CD4-positive, alpha-beta T cell (primary cell): ENCODE measurements at regions not wholly inside any gene's neighbourhood (a gene's known extent, or its start where the extent isn't known, plus 50 kb on each side); places are given as distances from the start of the nearest gene placed in this dataset.

Experiments used
- ATAC-seq: fragments of 200-7000 bp; cut with Tn5 transposase; one replicate; pipeline ENCODE4 v1.10.0; 2022; ENCODE audit warnings: mild to moderate bottlenecking; ENCODE audit not compliant: poor library complexity
- CTCF ChIA-PET: fragments of 350-600 bp; sonication (Branson Sonifier 250); formaldehyde crosslinking; loops from one replicate; lab custom pipeline; 2021; ENCODE audit warnings: antibody characterized with exemption, inconsistent platforms; lab: Charles Lee
- POLR2A ChIA-PET: fragments of 350-600 bp; sonication (Branson Sonifier 250); formaldehyde crosslinking; loops from one replicate; lab custom pipeline; 2021; ENCODE audit warnings: antibody characterized with exemption, inconsistent platforms; lab: Charles Lee
- DNase-seq, 14 experiments: peaks; one replicate each; pipeline ENCODE4 v3.0.0-alpha.2; 2013 to 2020; ENCODE audit warnings: mixed read lengths in 2 of 14
- H3K27ac ChIP-seq, 2 donors: one replicate each; pipeline versions ENCODE4 v1.5.1 to v1.7.0; 2013; ENCODE audit warnings: low read length in 2 of 2, low read depth in 1 of 2, mild to moderate bottlenecking in 1 of 2
- H3K27me3 ChIP-seq, 2 experiments: 1 replicate in 1 of 2; 2 replicates in 1 of 2; pipeline versions ENCODE4 v1.6.1 to v1.7.0; 2013; ENCODE audit warnings: low read length in 2 of 2, control low read depth in 1 of 2, mild to moderate bottlenecking in 1 of 2, moderate library complexity in 1 of 2; ENCODE audit not compliant: insufficient read depth in 2 of 2, control insufficient read depth in 1 of 2
- H3K36me3 ChIP-seq: one replicate; pipeline ENCODE4 v1.6.1; 2013; ENCODE audit warnings: low read length, control low read depth; ENCODE audit not compliant: insufficient read depth
- H3K4me1 ChIP-seq: one replicate; pipeline ENCODE4 v1.6.1; 2013; ENCODE audit warnings: low read length, control low read depth; ENCODE audit not compliant: insufficient read depth
- H3K4me3 ChIP-seq: one replicate; pipeline ENCODE4 v1.5.1; 2013; ENCODE audit warnings: mild to moderate bottlenecking, low read length, moderate library complexity
- H3K9me3 ChIP-seq, 2 experiments: 1 replicate in 1 of 2; 2 replicates in 1 of 2; pipeline versions ENCODE4 v1.6.1 to v1.7.0; 2013; ENCODE audit warnings: low read length in 2 of 2, mild to moderate bottlenecking in 2 of 2, control low read depth in 1 of 2, moderate library complexity in 1 of 2; ENCODE audit not compliant: control insufficient read depth in 1 of 2, insufficient read depth in 1 of 2
- H3K27ac Mint-ChIP-seq: one replicate; pipeline ENCODE4 v1.8.0; 2020; ENCODE audit warnings: mixed read lengths
- H3K27me3 Mint-ChIP-seq: one replicate; pipeline ENCODE4 v1.8.0; 2021; ENCODE audit warnings: mixed read lengths
- H3K36me3 Mint-ChIP-seq: one replicate; pipeline ENCODE4 v1.8.0; 2021; ENCODE audit warnings: low read depth, mixed read lengths
- H3K4me1 Mint-ChIP-seq: one replicate; pipeline ENCODE4 v1.8.0; 2021; ENCODE audit warnings: low read depth, mixed read lengths
- H3K4me3 Mint-ChIP-seq: one replicate; pipeline ENCODE4 v1.8.0; 2020; ENCODE audit warnings: mild to moderate bottlenecking, mixed read lengths
- H3K9me3 Mint-ChIP-seq: one replicate; pipeline ENCODE4 v1.8.0; 2020; ENCODE audit warnings: mixed read lengths
- intact Hi-C, 2 experiments: fragments of 100-400 bp; cut with DNase I in 1 of 2; cut with micrococcal nuclease in 1 of 2; formaldehyde crosslinking; loops; one replicate each; pipeline versions ENCODE4 v1.15.1 to v1.9.0; 2023 to 2025; cut with DNase I, micrococcal nuclease
- TF ChIP-seq, protein P1 (sequence below): fragments of 200-600 bp; IDR thresholded peaks from one replicate; pipeline ENCODE4 v1.8.0; 2022; ENCODE audit warnings: antibody characterized with exemption, mild to moderate bottlenecking

DNA sequence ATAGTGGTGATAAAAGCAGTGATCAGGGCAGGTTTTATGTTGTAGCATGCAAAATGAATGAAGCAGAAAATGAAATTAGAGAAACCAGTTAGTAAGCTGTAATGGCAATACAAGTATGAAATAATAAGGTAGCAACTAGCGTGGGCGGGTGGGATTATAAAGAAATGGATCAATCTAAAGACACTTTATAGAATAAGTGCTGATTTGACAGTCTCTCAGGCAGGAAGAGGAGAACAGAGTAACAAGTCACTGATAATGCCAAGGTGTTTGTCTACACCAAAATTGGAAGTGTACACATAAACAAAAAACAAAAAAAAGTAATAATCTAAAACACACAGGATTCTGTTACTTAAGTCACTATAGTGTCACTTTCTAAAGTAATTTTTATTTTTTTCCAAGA is 51.0 kb upstream of the PCBP1 start:
- TF ChIP-seq, protein P1, sequence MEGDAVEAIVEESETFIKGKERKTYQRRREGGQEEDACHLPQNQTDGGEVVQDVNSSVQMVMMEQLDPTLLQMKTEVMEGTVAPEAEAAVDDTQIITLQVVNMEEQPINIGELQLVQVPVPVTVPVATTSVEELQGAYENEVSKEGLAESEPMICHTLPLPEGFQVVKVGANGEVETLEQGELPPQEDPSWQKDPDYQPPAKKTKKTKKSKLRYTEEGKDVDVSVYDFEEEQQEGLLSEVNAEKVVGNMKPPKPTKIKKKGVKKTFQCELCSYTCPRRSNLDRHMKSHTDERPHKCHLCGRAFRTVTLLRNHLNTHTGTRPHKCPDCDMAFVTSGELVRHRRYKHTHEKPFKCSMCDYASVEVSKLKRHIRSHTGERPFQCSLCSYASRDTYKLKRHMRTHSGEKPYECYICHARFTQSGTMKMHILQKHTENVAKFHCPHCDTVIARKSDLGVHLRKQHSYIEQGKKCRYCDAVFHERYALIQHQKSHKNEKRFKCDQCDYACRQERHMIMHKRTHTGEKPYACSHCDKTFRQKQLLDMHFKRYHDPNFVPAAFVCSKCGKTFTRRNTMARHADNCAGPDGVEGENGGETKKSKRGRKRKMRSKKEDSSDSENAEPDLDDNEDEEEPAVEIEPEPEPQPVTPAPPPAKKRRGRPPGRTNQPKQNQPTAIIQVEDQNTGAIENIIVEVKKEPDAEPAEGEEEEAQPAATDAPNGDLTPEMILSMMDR, result no peak
- Mint-ChIP-seq H3K27ac (no peak overlapping the region), H3K36me3 (peaks cover 16% of the 10 kb centered on the region), H3K27me3 (no peaks in the 10 kb centered on the region), H3K4me3 (no peak overlapping the region), H3K9me3 (no peaks in the 10 kb centered on the region), H3K4me1 (no peaks in the 10 kb centered on the region)
- CTCF ChIA-PET, result no interaction called here
- no peak overlapping the region for H3K27ac ChIP-seq
- peaks cover 13% of the 10 kb centered on the region for H3K36me3 ChIP-seq
- DNase-seq (no peak), ATAC-seq (no peak)
- intact Hi-C loops, result no loop called here
- H3K4me1 ChIP-seq, result no peaks in the 10 kb centered on the region
- no peaks in the 10 kb centered on the region for H3K9me3 ChIP-seq
- POLR2A ChIA-PET, result no interaction called here
- no peak overlapping the region for H3K4me3 ChIP-seq
- H3K27me3 ChIP-seq, result no peaks in the 10 kb centered on the region

DNA sequence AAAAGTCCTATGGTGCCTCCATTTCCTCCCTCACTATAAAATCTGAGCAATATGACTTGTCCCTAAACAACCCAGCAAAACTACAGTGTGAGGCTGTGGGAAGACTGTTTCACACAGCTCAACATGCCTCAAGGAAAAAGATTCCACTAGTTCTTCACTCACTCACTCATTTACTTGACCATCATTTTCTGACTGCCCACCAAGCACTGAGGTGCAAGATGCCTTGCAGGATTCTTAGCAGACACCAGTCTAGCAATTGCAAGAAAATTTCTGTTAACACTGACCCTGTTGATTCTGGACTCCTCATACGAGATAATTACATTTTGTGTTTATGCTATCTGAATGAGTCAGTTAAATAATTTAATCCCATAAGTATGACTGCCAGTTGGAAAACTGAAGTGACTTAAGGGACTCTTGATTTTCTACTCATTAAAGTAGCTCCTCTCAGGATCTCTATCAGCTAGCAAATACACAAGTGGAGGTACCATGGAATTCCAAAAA is 51.9 kb upstream of the PCBP1 start:
- Mint-ChIP-seq H3K9me3 (no peaks in the 10 kb centered on the region), H3K27me3 (no peaks in the 10 kb centered on the region), H3K27ac (no peak overlapping the region), H3K4me1 (no peaks in the 10 kb centered on the region), H3K4me3 (no peak overlapping the region), H3K36me3 (peaks cover 25% of the 10 kb centered on the region)
- ChIA-PET POLR2A (interaction anchor here (0.6 to 0.7 kb wide), 2 partner anchors 121 to 122 kb away, joined by 3 read pairs; no protein-coding TSS in a partner anchor), CTCF (no interaction called here)
- TF ChIP-seq, protein P1, result no peak
- intact Hi-C loops, result no loop called here
- Histone ChIP-seq H3K4me1 (no peaks in the 10 kb centered on the region), H3K27me3 (no peaks in the 10 kb centered on the region), H3K4me3 (no peak overlapping the region), H3K9me3 (no peaks in the 10 kb centered on the region), H3K36me3 (peaks cover 18% of the 10 kb centered on the region), H3K27ac (no peak overlapping the region)
- ATAC-seq (no peak), DNase-seq (no peak)

DNA sequence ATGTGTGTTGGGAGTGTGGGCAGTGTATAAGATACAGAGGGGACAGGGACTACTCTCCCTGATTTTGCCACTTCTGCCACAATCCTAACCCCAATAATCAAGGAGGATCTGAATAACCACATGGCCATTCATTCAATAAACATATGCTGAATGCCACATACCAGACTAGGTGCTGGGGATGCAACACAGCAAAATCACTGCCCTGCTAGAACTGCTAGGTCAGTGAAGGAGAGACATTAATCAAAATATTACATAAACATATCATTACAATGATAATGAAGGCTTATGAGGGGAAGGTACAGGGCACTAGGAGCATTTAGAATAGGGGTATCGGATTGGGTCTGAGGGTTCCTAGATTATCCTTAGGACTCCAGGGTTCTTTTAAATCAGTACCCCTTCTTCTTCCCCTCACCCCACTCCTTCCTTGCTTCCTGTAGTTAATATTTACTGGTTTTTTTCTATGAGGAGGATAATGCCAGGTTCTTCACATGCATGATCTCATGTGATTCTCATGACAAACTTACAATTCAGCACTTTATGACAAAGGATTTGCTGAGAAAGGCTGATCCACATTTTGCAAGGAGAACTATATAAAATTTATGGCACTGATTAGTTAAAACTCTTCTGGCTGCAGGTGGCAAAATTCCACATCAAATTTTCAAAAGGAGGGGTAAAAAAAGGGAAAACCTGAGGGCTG is 56.4 kb upstream of the PCBP1 start:
- intact Hi-C loops, result no loop called here
- H3K9me3 Mint-ChIP-seq, result no peaks in the 10 kb centered on the region
- Histone ChIP-seq H3K36me3 (peaks cover 18% of the 10 kb centered on the region), H3K9me3 (no peaks in the 10 kb centered on the region), H3K27ac (no peak overlapping the region), H3K4me3 (no peak overlapping the region), H3K4me1 (no peaks in the 10 kb centered on the region), H3K27me3 (no peaks in the 10 kb centered on the region)
- no peak for ATAC-seq
- CTCF ChIA-PET, result no interaction called here
- H3K27me3 Mint-ChIP-seq, result no peaks in the 10 kb centered on the region
- no peak overlapping the region for H3K4me3 Mint-ChIP-seq
- POLR2A ChIA-PET, result no interaction called here
- H3K36me3 Mint-ChIP-seq, result peaks cover 33% of the 10 kb centered on the region
- H3K27ac Mint-ChIP-seq, result no peak overlapping the region
- no peak for DNase-seq
- no peaks in the 10 kb centered on the region for H3K4me1 Mint-ChIP-seq
- TF ChIP-seq, protein P1, result no peak
